MM.1S (cell line): ENCODE measurements at regions not wholly inside any gene's neighbourhood (a gene's known extent, or its start where the extent isn't known, plus 50 kb on each side); places are given as distances from the start of the nearest gene placed in this dataset.
"Not testable (repeated sequence)": the region's sequence is repeated elsewhere in the genome, so short reads cannot be mapped to it uniquely, and the experiment has no call there.

Experiments used
- DNase-seq: peaks from one replicate; pipeline ENCODE4 v3.0.0-alpha.2; 2015
- H2AFZ ChIP-seq: fragments of 300-600 bp; sonication (generic); 2 replicates; pipeline ENCODE4 v1.6.0; 2016; ENCODE audit warnings: antibody characterized with exemption, low read length
- H3F3A ChIP-seq: fragments of 300-600 bp; sonication (generic); 2 replicates; pipeline ENCODE4 v1.6.1; 2016; ENCODE audit warnings: mild to moderate bottlenecking, antibody characterized with exemption, low read length, moderate library complexity, mixed read lengths; ENCODE audit not compliant: insufficient read depth
- H3K27ac ChIP-seq: fragments of 300-600 bp; sonication (generic); 2 replicates; pipeline ENCODE4 v1.5.1; 2016; ENCODE audit warnings: mild to moderate bottlenecking, low read length
- H3K27me3 ChIP-seq: fragments of 300-600 bp; sonication (generic); replicated peaks from 2 replicates; pipeline ENCODE4 v1.6.0; 2016; ENCODE audit warnings: low read length; ENCODE audit not compliant: insufficient read depth
- H3K36me3 ChIP-seq: fragments of 300-600 bp; sonication (generic); replicated peaks from 2 replicates; pipeline ENCODE4 v1.6.1; 2016; ENCODE audit warnings: mild to moderate bottlenecking, low read length, mixed read lengths; ENCODE audit not compliant: insufficient read depth
- H3K4me1 ChIP-seq: fragments of 300-600 bp; sonication (generic); 2 replicates; pipeline ENCODE4 v1.6.1; 2016; ENCODE audit warnings: low read length, mixed read lengths
- H3K4me2 ChIP-seq: fragments of 300-600 bp; sonication (generic); 2 replicates; pipeline ENCODE4 v1.6.0; 2016; ENCODE audit warnings: low read depth, low read length
- H3K4me3 ChIP-seq: fragments of 300-600 bp; sonication (generic); 2 replicates; pipeline ENCODE4 v1.5.1; 2016; ENCODE audit warnings: low read length, mixed read lengths
- H3K79me2 ChIP-seq: fragments of 300-600 bp; sonication (generic); 2 replicates; pipeline ENCODE4 v1.6.1; 2016; ENCODE audit warnings: mixed run types, low read length, mixed read lengths
- H3K9ac ChIP-seq: fragments of 300-600 bp; sonication (generic); 2 replicates; pipeline ENCODE4 v1.6.1; 2016; ENCODE audit warnings: low read length, mixed read lengths
- H3K9me2 ChIP-seq: fragments of 300-600 bp; sonication (generic); replicated peaks from 2 replicates; pipeline ENCODE4 v1.6.1; 2016; ENCODE audit warnings: mild to moderate bottlenecking, low read length, mixed read lengths; ENCODE audit not compliant: insufficient read depth
- H3K9me3 ChIP-seq: fragments of 300-600 bp; sonication (generic); replicated peaks from 2 replicates; pipeline ENCODE4 v1.6.1; 2016; ENCODE audit warnings: mild to moderate bottlenecking, low read length, mixed read lengths; ENCODE audit not compliant: insufficient read depth
- H4K20me1 ChIP-seq: fragments of 300-600 bp; sonication (generic); 2 replicates; pipeline ENCODE4 v1.6.1; 2016; ENCODE audit warnings: mild to moderate bottlenecking, low read length, moderate library complexity, mixed read lengths; ENCODE audit not compliant: insufficient read depth
- EZH2 ChIP-seq: fragments of 300-600 bp; sonication (generic); optimal IDR thresholded peaks from 2 replicates; pipeline ENCODE3; 2017; ENCODE audit warnings: low read depth, mild to moderate bottlenecking, antibody characterized with exemption, low read length, mixed read lengths
- EZH2phosphoT487 ChIP-seq: fragments of 300-600 bp; sonication (generic); IDR thresholded peaks from 2 replicates; pipeline ENCODE4 v1.6.1; 2018; ENCODE audit warnings: antibody characterized with exemption, low read length
- TF ChIP-seq, protein P1 (sequence below): fragments of 300-600 bp; sonication (generic); IDR thresholded peaks from 2 replicates; pipeline ENCODE4 v1.5.1; 2016; ENCODE audit warnings: antibody characterized with exemption, low read length, mixed read lengths

DNA sequence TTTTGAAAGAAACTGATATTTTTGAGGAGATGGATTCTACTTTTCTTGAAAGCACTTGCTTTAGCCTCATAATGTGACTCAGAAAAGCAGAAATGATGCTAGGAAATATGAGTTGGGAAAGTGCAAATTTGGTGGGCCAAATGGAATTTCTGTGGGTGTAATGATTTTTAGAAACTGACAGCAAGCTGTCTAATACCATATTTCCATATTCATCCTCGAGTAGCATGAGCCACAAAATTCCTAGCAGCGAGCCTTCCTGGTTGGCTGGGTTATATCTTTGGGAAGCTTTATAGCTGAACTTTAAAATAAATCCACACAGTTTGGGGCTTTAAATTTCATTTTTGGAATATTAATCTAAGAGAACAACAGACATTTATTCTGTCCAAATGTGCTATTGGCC, 190.0 kb downstream of the DSC3 start:
- no peak overlapping the region for H3K4me2 ChIP-seq
- TF ChIP-seq, protein P1, sequence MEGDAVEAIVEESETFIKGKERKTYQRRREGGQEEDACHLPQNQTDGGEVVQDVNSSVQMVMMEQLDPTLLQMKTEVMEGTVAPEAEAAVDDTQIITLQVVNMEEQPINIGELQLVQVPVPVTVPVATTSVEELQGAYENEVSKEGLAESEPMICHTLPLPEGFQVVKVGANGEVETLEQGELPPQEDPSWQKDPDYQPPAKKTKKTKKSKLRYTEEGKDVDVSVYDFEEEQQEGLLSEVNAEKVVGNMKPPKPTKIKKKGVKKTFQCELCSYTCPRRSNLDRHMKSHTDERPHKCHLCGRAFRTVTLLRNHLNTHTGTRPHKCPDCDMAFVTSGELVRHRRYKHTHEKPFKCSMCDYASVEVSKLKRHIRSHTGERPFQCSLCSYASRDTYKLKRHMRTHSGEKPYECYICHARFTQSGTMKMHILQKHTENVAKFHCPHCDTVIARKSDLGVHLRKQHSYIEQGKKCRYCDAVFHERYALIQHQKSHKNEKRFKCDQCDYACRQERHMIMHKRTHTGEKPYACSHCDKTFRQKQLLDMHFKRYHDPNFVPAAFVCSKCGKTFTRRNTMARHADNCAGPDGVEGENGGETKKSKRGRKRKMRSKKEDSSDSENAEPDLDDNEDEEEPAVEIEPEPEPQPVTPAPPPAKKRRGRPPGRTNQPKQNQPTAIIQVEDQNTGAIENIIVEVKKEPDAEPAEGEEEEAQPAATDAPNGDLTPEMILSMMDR: no peak
- TF ChIP-seq EZH2: no peak
- no peak for TF ChIP-seq EZH2phosphoT487
- no peaks in the 10 kb centered on the region for H3K36me3 ChIP-seq
- H3K27ac ChIP-seq: no peak overlapping the region
- H3K4me3 ChIP-seq: no peak overlapping the region
- H2AFZ ChIP-seq: no peak overlapping the region
- H3K4me1 ChIP-seq: no peaks in the 10 kb centered on the region
- DNase-seq: no peak
- H3K9me2 ChIP-seq: no peaks in the 10 kb centered on the region
- no peaks in the 10 kb centered on the region for H3K9me3 ChIP-seq
- H4K20me1 ChIP-seq: no peaks in the 10 kb centered on the region
- no peaks in the 10 kb centered on the region for H3F3A ChIP-seq
- no peaks in the 10 kb centered on the region for H3K79me2 ChIP-seq
- no peaks in the 10 kb centered on the region for H3K27me3 ChIP-seq
- H3K9ac ChIP-seq: no peak overlapping the region

DNA sequence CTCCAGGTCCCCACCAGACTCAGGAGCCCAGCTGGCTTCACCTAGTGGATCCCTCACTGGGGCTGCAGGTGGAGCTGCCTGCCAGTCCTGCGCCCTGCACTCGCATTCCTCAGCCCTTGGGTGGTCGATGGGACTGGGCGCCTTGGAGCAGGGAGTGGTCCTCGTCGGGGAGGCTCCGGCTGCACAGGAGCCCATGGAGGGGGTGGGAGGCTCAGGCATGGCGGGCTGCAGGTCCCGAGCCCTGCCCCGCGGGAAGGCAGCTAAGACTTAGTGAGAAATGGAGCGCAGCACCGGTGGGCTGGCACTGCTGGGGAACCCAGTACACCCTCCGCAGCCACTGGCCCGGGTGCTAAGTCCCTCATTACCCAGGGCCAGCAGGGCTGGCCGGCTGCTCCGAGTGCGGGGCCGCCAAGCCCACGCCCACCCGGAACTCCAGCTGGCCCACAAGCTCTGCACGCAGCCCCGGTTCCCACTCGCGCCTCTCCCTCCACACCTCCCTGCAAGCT, 203.4 kb downstream of the DSC3 start:
- DNase-seq, H3K79me2 ChIP-seq, H3K27ac ChIP-seq, H3K9me3 ChIP-seq, H3K4me2 ChIP-seq, H3K27me3 ChIP-seq, H3K9ac ChIP-seq, H3K4me3 ChIP-seq, H3K9me2 ChIP-seq, H2AFZ ChIP-seq, H3K36me3 ChIP-seq, H3K4me1 ChIP-seq, H3F3A ChIP-seq, H4K20me1 ChIP-seq: not testable (repeated sequence)

DNA sequence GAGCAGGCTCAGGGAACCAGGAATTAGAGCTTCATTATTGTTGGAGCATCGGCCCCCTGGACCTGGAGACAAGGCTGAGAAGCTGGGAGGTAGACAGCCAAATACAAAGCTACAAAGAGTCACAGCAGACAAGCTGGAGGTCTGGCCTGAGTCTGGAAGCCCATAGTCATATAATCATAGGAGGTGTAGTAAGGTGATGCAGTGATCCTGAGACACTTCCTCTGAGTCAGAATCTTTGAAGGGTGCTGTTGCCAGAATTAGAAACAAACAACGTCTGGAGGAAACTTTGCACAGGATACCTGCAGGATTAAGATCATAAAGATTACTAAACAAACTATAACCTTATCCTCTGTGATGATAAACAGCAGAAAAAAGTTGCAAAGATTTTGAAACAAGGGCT, 213.8 kb downstream of the DSC3 start:
- H3K4me1 ChIP-seq: no peaks in the 10 kb centered on the region
- peak overlapping the region; percentile 2; the same call in 1 of the 2 replicates for H3K4me3 ChIP-seq
- no peaks in the 10 kb centered on the region for H3K27me3 ChIP-seq
- H3K9ac ChIP-seq: no peak overlapping the region
- no peaks in the 10 kb centered on the region for H3K79me2 ChIP-seq
- H2AFZ ChIP-seq: no peak overlapping the region
- TF ChIP-seq, protein P1: no peak
- TF ChIP-seq EZH2: no peak
- TF ChIP-seq EZH2phosphoT487: no peak
- H3K4me2 ChIP-seq: peak overlapping the region; percentile 22; the same call in 1 of the 2 replicates
- H3K9me2 ChIP-seq: no peaks in the 10 kb centered on the region
- H3K9me3 ChIP-seq: no peaks in the 10 kb centered on the region
- H3F3A ChIP-seq: no peaks in the 10 kb centered on the region
- H3K27ac ChIP-seq: no peak overlapping the region
- H4K20me1 ChIP-seq: no peaks in the 10 kb centered on the region
- no peaks in the 10 kb centered on the region for H3K36me3 ChIP-seq
- no peak for DNase-seq

DNA sequence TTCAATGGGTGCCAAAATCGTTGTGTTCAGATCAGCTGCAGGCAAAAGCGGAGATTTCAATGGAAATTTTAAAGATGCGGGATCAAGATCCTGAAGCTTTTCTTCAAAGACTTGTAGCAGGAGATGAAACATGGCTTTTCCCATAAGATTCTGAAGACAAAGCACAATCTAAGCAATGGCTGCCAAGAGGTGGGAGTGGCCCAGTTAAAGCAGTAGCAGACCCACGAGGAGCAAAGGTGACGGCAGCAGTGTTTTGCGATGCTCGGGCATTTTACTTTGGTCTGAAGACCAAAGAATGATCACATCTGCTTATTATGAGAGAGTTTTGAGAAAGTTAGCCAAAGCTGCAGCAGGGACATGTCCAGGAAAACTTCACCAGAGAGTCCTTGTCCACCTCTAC, 222.9 kb downstream of the DSC3 start:
- H3K9me2 ChIP-seq: no peaks in the 10 kb centered on the region
- no peak for DNase-seq
- no peaks in the 10 kb centered on the region for H3K79me2 ChIP-seq
- H3K27me3 ChIP-seq: no peaks in the 10 kb centered on the region
- H3K9me3 ChIP-seq: no peaks in the 10 kb centered on the region
- TF ChIP-seq EZH2 (no peak), EZH2phosphoT487 (no peak)
- TF ChIP-seq, protein P1: no peak
- no peaks in the 10 kb centered on the region for H4K20me1 ChIP-seq
- no peak overlapping the region for H2AFZ ChIP-seq
- no peaks in the 10 kb centered on the region for H3K4me1 ChIP-seq
- no peak overlapping the region for H3K9ac ChIP-seq
- H3F3A ChIP-seq: no peaks in the 10 kb centered on the region
- H3K36me3 ChIP-seq: no peaks in the 10 kb centered on the region
- no peak overlapping the region for H3K4me2 ChIP-seq
- H3K27ac ChIP-seq: no peak overlapping the region
- H3K4me3 ChIP-seq: no peak overlapping the region
